Retinal pigment epithelial cell (primary cell): ENCODE measurements at regions not wholly inside any gene's neighbourhood (a gene's known extent, or its start where the extent isn't known, plus 50 kb on each side); places are given as distances from the start of the nearest gene placed in this dataset.

ENCODE experiments used
- DNase-seq: peaks from one replicate; pipeline ENCODE4 v3.0.0-alpha.2; 2010; ENCODE audit warnings: low read depth
- H3K4me3 ChIP-seq: 2 replicates; pipeline ENCODE4 v1.5.1; 2011; ENCODE audit warnings: mild to moderate bottlenecking, low read length, control low read depth, moderate library complexity
- TF ChIP-seq, protein P1 (sequence below): conservative IDR thresholded peaks from 2 replicates; pipeline ENCODE4 v1.5.1; 2011; ENCODE audit warnings: low read depth, low read length, control low read depth, inconsistent platforms

GRCh38 chr6:119565893-119566292 is 216.3 kb upstream of the MAN1A1 start:
- no peak overlapping the region for H3K4me3 ChIP-seq
- TF ChIP-seq, protein P1, sequence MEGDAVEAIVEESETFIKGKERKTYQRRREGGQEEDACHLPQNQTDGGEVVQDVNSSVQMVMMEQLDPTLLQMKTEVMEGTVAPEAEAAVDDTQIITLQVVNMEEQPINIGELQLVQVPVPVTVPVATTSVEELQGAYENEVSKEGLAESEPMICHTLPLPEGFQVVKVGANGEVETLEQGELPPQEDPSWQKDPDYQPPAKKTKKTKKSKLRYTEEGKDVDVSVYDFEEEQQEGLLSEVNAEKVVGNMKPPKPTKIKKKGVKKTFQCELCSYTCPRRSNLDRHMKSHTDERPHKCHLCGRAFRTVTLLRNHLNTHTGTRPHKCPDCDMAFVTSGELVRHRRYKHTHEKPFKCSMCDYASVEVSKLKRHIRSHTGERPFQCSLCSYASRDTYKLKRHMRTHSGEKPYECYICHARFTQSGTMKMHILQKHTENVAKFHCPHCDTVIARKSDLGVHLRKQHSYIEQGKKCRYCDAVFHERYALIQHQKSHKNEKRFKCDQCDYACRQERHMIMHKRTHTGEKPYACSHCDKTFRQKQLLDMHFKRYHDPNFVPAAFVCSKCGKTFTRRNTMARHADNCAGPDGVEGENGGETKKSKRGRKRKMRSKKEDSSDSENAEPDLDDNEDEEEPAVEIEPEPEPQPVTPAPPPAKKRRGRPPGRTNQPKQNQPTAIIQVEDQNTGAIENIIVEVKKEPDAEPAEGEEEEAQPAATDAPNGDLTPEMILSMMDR: no peak
- no peak for DNase-seq

DNA sequence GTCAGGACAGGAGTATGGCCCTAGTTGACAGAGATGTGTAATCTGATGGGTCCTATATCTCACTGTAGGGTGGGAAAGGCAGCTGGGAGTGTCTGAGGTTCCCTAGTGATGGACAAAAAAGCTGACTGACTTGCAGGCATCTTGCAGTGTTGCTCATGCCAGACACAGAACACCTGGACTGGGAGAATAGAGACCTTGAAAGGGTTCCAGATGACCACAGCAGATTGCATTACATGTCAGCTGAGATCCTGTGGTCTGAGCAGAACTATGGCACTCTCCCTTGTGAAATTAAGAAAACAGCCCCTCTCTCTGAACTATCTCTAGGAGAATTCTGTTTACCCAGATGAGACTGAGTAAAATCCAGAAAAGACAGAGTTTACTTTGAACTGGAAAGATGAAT is 212.6 kb upstream of the MAN1A1 start:
- H3K4me3 ChIP-seq: no peak overlapping the region
- no peak for DNase-seq
- TF ChIP-seq, protein P1: no peak

DNA sequence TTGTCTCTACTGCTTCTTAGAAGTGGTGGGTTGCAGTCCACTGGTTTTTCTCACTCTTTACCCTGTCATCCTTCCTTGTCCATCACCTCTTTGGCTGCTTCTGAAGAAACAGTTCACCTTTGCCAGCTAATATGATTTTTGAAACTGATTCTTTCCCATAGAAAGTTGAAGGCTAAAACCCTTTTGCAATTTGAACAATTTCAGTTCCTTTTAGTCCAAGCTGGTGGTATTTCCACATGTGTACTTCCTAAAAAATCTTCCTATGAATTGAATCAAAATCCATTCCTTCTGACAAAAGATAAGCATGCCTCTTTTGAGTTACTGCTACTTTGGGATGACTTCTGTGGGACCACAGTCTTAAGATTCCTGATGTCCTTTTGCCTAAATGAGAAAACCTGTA is 210.0 kb upstream of the MAN1A1 start:
- no peak overlapping the region for H3K4me3 ChIP-seq
- TF ChIP-seq, protein P1: no peak
- no peak for DNase-seq

GRCh38 chr6:119557239-119557638 is 207.7 kb upstream of the MAN1A1 start:
- TF ChIP-seq, protein P1: no peak
- no peak overlapping the region for H3K4me3 ChIP-seq
- no peak for DNase-seq

DNA sequence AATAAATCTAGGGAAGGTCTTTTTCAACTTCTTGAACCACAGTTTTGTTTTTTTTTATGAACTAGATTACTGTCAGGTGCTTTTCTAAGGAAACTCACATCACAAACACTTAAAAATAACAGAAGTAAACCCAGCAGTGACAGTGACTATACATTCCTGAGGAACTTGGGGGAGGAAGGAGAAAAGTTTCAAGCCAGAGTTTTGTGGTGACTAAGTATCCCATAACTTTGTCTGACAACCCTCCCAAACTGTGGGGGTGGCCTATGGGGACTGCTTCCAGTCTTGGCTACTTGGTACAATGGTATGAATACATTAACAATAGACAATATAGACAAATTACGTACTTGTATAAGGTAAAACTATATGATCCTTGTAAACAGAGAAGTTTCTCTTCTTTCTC is 202.5 kb upstream of the MAN1A1 start:
- TF ChIP-seq, protein P1: no peak
- DNase-seq: no peak
- no peak overlapping the region for H3K4me3 ChIP-seq

DNA sequence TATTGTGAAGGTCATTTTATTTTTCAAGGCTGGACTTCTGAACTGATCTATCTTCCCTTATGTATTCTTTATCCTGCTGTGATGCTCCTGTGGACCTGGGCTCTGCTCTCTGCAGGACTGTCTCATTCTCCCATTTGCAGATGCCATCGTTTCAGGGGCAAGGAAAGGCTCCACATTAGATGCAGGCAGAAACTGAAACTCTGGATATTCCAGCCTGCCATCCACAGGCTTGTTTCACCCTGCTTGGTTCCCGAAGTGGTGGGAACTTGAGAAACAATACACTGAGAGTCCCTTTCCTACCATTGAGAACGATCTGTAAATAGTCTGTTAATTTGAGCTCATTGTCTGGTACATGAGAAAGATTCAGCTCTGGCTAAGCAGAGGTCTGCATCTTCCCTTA is 197.5 kb upstream of the MAN1A1 start:
- no peak overlapping the region for H3K4me3 ChIP-seq
- DNase-seq: no peak
- TF ChIP-seq, protein P1: no peak

- TF ChIP-seq, protein P1: no peak
- no peak overlapping the region for H3K4me3 ChIP-seq
- no peak for DNase-seq
Observed at GRCh38 chr6:119545245-119545644, 195.7 kb upstream of the MAN1A1 start.
